ENCODE measurements at regions not wholly inside any gene's neighbourhood (a gene's known extent, or its start where the extent isn't known, plus 50 kb on each side); places are given as distances from the start of the nearest gene placed in this dataset.

GRCh38 chr9:96122282-96122681 is 179.7 kb downstream of the HSD17B3 start:
- Histone ChIP-seq H3K9me2 (ENCODE audit: insufficient read depth) (peaks cover under 1% of the 10 kb centered on the region; the same call in 1 of the 2 replicates), H3K36me3 (ENCODE audit: insufficient read depth) (peaks cover 7% of the 10 kb centered on the region; the same call in 1 of the 2 replicates), H3K27me3 (ENCODE audit: insufficient read depth) (no peaks in the 10 kb centered on the region), H3K4me3 (no peak overlapping the region), H3K27ac (ENCODE audit: low read depth) (no peak overlapping the region), H3K79me2 (replicated peaks; ENCODE audit: insufficient read depth) (no peaks in the 10 kb centered on the region), H3K4me1 (ENCODE audit: insufficient read depth) (peaks cover 18% of the 10 kb centered on the region), H2AFZ (no peak overlapping the region), H3K4me2 (no peak overlapping the region), H3F3A (replicated peaks; ENCODE audit: low read depth) (no peaks in the 10 kb centered on the region), H4K20me1 (replicated peaks; ENCODE audit: insufficient read depth) (no peaks in the 10 kb centered on the region)
- peaks cover 12% of the 10 kb centered on the region for H3K4me1 Mint-ChIP-seq
- peaks cover 30% of the 10 kb centered on the region for H3K9me3 Mint-ChIP-seq
- ATAC-seq, result no peak
- no peak for DNase-seq (ENCODE audit: low spot score)
- peaks cover 16% of the 10 kb centered on the region; the same call in 2 of the 3 replicates for H3K36me3 Mint-ChIP-seq (ENCODE audit: low read depth)
- peaks cover 16% of the 10 kb centered on the region for H3K27me3 Mint-ChIP-seq (ENCODE audit: insufficient read depth, low read depth, poor library complexity)
- no peak overlapping the region for H3K27ac Mint-ChIP-seq
- no peak overlapping the region for H3K4me3 Mint-ChIP-seq
- no peak for TF ChIP-seq ZNF331 (CRISPR knock-in tag; IDR thresholded peaks at IDR 0.05; ENCODE audit: low read depth)
- TF ChIP-seq EZH2 (IDR thresholded peaks at IDR 0.05; ENCODE audit: low read depth, unreplicated experiment), result no peak
- TF ChIP-seq NANOG (IDR thresholded peaks at IDR 0.05; ENCODE audit: borderline replicate concordance), result no peak
- TF ChIP-seq EZH2phosphoT487 (IDR thresholded peaks at IDR 0.05; ENCODE audit: unreplicated experiment), result no peak
- no peak for TF ChIP-seq REST (IDR thresholded peaks at IDR 0.05; ENCODE audit: unreplicated experiment)
- TF ChIP-seq, protein P1, sequence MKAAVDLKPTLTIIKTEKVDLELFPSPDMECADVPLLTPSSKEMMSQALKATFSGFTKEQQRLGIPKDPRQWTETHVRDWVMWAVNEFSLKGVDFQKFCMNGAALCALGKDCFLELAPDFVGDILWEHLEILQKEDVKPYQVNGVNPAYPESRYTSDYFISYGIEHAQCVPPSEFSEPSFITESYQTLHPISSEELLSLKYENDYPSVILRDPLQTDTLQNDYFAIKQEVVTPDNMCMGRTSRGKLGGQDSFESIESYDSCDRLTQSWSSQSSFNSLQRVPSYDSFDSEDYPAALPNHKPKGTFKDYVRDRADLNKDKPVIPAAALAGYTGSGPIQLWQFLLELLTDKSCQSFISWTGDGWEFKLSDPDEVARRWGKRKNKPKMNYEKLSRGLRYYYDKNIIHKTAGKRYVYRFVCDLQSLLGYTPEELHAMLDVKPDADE (IDR thresholded peaks at IDR 0.05), result no peak
- no peak for TF ChIP-seq STAT1 (IDR thresholded peaks at IDR 0.05; ENCODE audit: unreplicated experiment)
- TF ChIP-seq ZNF114 (CRISPR knock-in tag; IDR thresholded peaks at IDR 0.05), result no peak
- no peak for TF ChIP-seq CREB1 (CRISPR knock-in tag; IDR thresholded peaks at IDR 0.05; ENCODE audit: low read depth)

DNA sequence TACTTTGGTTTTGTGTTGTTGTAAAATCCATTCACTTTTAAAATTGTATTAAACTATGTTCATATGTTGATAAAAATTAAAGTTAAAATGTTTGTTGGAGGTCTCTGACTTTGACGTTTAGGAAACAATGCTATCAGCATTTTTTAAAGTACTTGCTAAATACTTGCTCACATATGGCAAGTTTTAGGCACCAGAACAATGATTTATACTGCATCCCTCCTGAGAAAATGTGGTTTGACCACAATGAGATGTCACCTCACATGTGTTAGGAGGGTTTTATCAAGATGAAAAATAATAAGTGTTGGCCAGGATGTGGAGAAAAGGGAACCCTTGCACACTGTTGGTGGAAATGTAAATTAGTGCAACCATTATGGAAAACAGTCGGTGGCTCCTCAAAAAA is 180.8 kb downstream of the HSD17B3 start:
- no peaks in the 10 kb centered on the region for H3K27me3 ChIP-seq (ENCODE audit: insufficient read depth)
- no peak overlapping the region for H3K4me3 Mint-ChIP-seq

More for the DNA sequence above, 180.8 kb downstream of the HSD17B3 start:
- no peak overlapping the region for H3K27ac Mint-ChIP-seq
- H3K27me3 Mint-ChIP-seq (ENCODE audit: insufficient read depth, low read depth, poor library complexity), result peaks cover 10% of the 10 kb centered on the region
- no peak overlapping the region for H3K4me2 ChIP-seq
- H2AFZ ChIP-seq, result no peak overlapping the region
- H3F3A ChIP-seq (replicated peaks; ENCODE audit: low read depth), result no peaks in the 10 kb centered on the region
- H3K27ac ChIP-seq (ENCODE audit: low read depth), result no peak overlapping the region
- ATAC-seq (no peak), DNase-seq (ENCODE audit: low spot score) (no peak)
- H3K4me3 ChIP-seq, result no peak overlapping the region
- no peak for TF ChIP-seq NANOG (IDR thresholded peaks at IDR 0.05; ENCODE audit: borderline replicate concordance)
- peaks cover 29% of the 10 kb centered on the region for H3K9me3 Mint-ChIP-seq
- H3K4me1 ChIP-seq (ENCODE audit: insufficient read depth), result peaks cover 8% of the 10 kb centered on the region
- no peaks in the 10 kb centered on the region for H4K20me1 ChIP-seq (replicated peaks; ENCODE audit: insufficient read depth)
- H3K79me2 ChIP-seq (replicated peaks; ENCODE audit: insufficient read depth), result no peaks in the 10 kb centered on the region
- H3K36me3 ChIP-seq (ENCODE audit: insufficient read depth), result peaks cover 7% of the 10 kb centered on the region; the same call in 1 of the 2 replicates
- H3K9me2 ChIP-seq (ENCODE audit: insufficient read depth), result no peaks in the 10 kb centered on the region; the same call in 1 of the 2 replicates
- peaks cover 6% of the 10 kb centered on the region; the same call in 2 of the 3 replicates for H3K4me1 Mint-ChIP-seq
- peaks cover 16% of the 10 kb centered on the region; the same call in 2 of the 3 replicates for H3K36me3 Mint-ChIP-seq (ENCODE audit: low read depth)
